HG03558 (cell line): ENCODE measurements at regions not wholly inside any gene's neighbourhood (a gene's known extent, or its start where the extent isn't known, plus 50 kb on each side); places are given as distances from the start of the nearest gene placed in this dataset.
"Not testable (repeated sequence)": the region's sequence is repeated elsewhere in the genome, so short reads cannot be mapped to it uniquely, and the experiment has no call there.

Experiments used
- ATAC-seq: cut with Tn5 transposase; IDR thresholded peaks from one replicate; pipeline ENCODE4 v1.9.1; 2021; ENCODE audit warnings: moderate number of reproducible peaks; ENCODE audit not compliant: unreplicated experiment; ENCODE audit errors: extremely low read depth

DNA sequence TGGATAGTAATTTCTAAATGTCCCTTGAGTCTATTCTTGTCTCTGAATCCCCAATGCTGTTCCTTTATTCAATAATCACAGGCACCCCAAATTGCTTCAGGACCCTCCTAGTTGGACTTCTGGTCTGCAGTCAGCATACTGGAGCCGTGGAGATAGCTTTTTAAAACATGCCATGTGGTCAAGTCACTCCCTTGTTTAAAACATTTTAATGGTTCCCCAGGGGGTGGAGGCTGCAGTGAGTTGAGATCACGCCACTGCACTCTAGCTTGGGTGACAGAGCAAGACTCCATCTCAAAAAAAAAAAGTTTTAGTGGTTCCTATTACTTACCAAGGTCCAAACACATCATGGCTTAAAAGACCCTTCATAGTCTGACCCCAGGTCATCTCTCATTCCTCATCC lies 220.3 kb downstream of the ADAMTS15 start:
- ATAC-seq, result no peak

- no peak for ATAC-seq
These were observed 221.8 kb downstream of the ADAMTS15 start for GRCh38 chr11:130670200-130670599.

DNA sequence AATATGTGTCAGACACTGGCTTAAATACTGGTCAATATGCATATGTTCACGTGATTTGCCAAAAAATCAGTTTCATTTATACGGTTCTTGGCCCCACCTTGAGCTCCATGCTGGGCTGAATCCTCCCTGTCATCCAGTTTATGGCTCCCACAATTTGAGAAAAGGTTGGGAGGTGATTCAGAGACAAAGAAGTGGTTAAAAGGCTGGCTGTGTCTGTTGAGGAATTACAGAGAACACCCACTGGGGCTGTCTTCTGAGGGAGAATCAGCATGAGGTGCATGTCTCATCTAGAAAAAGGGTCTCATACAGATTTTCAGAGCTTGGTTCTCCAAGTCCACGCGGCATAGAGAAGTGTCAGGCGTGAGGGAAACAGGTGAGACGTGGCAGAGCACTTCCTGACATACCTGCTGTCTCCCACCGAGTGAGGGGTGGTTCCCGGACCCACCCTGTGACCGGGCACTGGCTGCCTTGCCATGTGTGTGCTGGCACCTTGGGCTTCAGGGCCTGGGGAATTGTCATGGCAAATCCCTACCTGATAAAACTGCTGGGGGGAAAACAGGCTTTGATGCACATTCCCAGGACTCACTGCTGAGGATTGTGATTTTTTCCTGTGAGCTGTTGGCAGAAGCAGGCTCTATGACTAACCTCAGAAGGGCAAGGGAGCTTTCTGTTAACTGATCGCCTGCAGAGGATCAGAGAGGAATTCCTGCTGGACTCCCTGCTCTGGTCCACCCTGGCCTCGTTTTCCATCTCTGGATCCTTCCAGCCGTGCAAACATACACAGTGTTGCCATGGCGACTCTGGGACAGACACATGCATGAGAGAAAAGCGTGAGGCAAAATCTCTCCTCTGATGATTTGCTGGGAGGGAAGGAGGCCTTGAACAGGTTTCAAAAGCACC lies 223.6 kb downstream of the ADAMTS15 start:
- ATAC-seq, result no peak

DNA sequence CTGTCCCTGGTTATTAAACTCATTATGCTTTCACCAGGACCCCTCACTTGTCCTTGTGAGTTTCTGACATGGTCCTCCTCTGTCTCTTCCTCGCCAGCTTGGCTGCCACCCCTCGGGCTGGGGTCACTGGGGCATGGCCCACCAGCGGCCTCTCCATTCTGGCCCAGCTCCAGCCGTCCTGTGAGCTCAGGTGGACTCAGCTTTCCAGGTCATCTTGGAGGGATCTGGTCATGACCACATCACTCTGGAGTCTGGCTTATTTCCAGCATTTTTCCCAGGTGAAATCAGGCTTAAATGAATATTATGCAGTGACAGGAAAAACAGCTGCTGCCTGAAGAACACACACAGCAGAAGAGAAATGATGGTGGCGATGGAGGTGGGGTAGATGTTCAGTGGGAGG lies 224.5 kb downstream of the ADAMTS15 start:
- ATAC-seq, result no peak

DNA sequence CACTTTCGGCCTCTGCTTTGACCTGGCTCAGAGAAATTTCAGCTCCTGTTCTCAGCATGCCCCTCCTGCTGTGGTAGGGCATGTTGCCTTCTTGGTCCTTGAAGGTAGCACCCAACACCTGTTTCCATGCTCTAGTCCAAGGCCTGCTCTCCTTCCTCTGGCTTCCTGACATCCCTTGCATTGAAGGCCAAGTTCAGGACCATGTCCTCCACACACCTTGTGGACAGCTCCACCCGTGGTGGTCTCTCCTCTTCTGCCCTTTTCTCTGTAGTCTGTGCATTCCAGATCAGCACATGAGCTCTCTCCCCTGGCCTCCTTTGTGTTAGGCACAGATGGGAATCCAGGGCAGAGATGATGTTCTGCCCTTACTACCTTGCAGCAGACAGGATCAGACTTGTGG lies 225.3 kb downstream of the ADAMTS15 start:
- no peak for ATAC-seq

- no peak for ATAC-seq
These were observed 226.4 kb downstream of the ADAMTS15 start for GRCh38 chr11:130674686-130675308.

DNA sequence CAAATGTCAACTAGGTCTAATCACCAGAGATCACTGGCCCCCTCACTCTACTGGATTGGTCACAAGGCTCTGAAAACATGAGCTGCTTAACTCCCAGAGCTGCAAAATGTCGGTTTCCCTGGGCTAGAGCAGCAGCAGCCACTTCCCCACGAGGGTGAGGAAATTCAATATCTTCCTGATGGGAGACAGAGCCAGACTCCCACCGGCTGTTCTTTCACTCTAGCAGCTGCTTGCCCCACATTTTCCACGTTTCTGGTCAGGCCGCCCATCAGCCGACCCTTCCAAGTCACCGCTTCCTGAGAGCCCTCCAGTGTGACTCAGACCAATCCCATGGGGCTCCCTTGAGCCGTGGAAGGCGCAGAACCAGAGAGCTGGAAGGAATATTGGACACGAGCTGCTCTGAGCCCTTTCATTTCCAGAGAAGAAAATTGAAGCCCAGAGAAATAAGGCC lies 227.0 kb downstream of the ADAMTS15 start:
- no peak for ATAC-seq

DNA sequence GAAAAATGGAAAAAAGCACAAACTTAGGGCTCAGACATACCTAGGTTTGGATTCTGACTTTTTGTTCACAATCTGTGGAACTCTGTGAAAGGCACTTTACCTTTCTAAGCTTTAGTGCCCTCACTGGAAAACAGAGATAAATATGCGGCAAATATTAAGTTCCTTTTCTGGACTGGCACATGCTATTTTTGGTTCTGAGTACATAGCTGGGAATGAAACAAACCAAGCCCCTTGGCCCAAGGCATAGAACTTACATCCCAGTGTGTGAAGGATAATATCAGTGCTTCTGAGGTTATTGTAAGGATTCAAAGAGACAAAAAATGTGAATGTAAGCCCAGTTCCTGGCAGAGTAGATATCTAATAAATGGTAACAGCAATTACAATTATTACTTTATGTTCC lies 227.5 kb downstream of the ADAMTS15 start:
- ATAC-seq, result no peak

DNA sequence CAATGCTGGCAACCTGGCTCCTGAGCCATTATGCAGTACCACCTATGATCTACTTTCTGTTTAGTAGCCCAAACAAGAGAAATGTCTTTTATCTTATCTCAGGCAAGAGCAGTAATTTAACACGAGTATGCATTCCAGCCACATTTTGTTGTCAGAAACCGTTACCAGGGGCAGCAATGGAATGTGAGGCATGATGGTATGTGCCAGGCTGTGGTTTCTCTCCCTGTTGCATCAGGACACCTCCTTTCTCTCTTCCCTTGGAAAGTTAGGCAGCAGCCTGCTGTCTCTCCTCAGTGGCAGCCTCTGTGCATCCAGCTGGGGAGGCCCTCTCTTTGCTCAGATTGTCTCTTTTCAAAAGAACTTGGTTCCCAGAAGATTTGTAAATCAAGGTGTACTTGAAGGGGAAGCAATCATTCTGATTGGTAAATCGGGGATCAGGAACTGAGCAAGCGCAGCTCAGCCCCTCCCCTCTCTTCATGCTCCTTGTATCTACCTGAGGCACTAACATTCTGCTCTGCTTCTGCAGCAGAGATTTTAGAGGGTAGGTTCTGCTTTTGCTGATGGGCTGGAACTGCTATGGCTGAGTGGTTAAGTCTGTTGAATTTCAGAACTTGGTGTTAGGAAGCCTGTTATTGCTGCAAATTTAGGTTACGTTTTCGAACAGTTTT lies 229.2 kb downstream of the ADAMTS15 start:
- no peak for ATAC-seq

GRCh38 chr11:130679247-130679646 lies 230.8 kb downstream of the ADAMTS15 start:
- no peak for ATAC-seq

GRCh38 chr11:130682471-130682870 lies 233.8 kb downstream of the SNX19 start:
- not testable (repeated sequence) for ATAC-seq

DNA sequence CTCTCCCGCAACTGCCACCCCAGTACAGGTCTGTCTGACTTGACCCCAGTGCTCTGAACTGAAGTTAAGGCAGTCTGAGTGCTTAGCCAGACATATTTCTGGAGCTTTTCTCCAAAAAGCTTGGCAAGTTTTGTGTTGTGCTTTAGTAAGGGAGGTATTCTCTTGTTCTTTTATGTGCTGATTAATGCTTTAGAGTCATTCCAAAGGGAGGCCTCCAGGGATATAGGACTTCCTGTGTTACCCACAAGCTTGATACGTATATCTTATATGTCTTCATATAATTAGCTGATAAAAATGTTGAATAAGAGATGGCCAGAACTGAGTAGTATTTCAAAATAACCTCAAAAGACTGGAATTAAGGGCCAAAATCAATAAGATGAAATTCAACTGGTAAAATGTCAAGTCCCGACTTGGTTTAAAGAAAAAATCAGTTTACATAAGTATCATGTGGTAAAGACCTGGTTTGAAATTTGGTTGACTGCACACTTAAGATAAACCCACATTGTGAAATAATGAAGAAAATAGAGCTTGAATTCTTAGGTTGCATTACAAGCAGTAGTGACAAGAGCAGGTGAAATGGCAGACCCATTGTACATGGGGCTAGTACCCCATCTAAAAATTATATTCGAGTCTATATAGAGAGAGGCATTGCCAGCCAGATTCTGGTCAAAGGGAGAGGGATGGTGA lies 226.9 kb downstream of the SNX19 start:
- no peak for ATAC-seq

- no peak for ATAC-seq
These were observed 224.7 kb downstream of the SNX19 start for GRCh38 chr11:130691581-130691980.

- no peak for ATAC-seq
These were observed 224.1 kb downstream of the SNX19 start for GRCh38 chr11:130692220-130692619.

DNA sequence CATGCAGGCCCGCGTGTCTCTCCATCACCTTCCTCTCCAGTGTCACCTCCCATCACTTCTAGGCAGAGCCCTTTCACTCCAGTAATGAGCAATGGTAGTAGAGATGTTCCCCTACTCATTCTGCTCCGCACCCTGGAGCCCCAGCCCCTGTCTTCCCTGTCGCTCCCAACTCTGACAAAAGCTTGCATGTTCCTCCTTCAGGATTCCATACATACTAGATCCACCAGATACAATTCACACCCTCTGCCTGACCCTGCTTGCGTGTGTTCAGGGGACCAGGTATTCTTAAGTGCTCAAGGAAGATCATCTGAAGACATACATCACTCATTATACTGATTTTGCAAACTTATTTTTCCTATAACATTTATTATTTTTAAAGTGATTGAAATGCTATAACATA lies 222.7 kb downstream of the SNX19 start:
- no peak for ATAC-seq

GRCh38 chr11:130694488-130695045 lies 221.7 kb downstream of the SNX19 start:
- ATAC-seq, result no peak

GRCh38 chr11:130698174-130698573 lies 218.1 kb downstream of the SNX19 start:
- no peak for ATAC-seq

GRCh38 chr11:130699561-130699960 lies 216.7 kb downstream of the SNX19 start:
- no peak for ATAC-seq

DNA sequence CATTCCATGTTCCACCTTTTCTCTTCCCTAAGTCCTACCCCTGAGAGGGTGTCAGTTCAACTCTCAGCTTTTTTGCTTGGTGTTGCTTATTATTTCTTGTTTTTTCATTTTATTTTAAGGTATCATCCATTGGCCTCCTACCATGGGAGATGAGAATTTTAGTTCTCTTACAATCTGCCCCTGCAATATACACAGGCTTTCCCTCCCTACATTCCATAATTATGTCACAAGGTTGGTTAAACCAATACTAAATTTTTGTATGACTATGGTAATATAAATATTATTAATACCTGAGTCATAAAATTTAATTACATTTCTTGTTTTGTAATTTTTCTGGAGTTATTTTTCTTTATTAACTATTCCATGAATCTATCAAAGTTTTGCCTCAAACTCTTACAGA lies 216.2 kb downstream of the SNX19 start:
- no peak for ATAC-seq

DNA sequence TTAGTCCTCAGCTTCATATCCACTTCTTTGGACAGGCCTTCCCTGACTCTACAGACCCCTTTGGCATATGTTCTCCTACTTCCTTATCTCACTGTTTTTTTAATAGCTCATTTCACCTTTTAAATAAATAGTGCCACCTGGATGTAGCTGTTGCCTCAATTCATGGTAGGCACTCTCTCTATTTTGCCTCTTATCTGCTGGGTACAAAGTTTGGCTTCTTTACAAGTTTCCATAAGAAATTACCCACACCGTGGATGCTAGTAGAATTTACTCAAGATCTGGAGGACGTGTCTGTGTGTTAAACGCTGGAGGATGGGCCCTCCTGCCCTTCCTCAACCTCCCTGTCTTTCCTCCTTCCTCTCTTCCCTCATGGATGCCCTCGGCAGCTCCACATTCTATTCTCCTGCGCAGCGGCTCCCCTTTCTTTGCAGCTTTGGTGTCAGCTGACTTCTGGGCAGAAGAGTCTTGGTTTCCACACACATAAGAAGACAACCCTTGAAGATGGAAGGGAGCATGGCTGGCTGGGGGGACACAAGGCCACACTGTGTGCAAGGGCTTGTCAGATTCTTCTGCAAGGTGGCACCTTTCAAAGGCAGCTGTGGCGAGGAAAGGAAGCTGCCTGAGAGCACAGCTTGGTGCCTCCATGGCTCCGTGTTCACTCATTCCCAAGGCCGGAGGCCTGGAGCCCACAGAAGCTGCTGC lies 212.6 kb downstream of the SNX19 start:
- no peak for ATAC-seq
